ENCODE measurements at regions not wholly inside any gene's neighbourhood (a gene's known extent, or its start where the extent isn't known, plus 50 kb on each side); places are given as distances from the start of the nearest gene placed in this dataset.

- TF ChIP-seq POLR2A (IDR thresholded peaks at IDR 0.05), result no peak
- TF ChIP-seq, protein P1, sequence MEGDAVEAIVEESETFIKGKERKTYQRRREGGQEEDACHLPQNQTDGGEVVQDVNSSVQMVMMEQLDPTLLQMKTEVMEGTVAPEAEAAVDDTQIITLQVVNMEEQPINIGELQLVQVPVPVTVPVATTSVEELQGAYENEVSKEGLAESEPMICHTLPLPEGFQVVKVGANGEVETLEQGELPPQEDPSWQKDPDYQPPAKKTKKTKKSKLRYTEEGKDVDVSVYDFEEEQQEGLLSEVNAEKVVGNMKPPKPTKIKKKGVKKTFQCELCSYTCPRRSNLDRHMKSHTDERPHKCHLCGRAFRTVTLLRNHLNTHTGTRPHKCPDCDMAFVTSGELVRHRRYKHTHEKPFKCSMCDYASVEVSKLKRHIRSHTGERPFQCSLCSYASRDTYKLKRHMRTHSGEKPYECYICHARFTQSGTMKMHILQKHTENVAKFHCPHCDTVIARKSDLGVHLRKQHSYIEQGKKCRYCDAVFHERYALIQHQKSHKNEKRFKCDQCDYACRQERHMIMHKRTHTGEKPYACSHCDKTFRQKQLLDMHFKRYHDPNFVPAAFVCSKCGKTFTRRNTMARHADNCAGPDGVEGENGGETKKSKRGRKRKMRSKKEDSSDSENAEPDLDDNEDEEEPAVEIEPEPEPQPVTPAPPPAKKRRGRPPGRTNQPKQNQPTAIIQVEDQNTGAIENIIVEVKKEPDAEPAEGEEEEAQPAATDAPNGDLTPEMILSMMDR (IDR thresholded peaks at IDR 0.05), result no peak
- TF ChIP-seq EP300 (IDR thresholded peaks at IDR 0.05; ENCODE audit: low read depth), result no peak
Measured at GRCh38 chr15:72888211-72888610, 104.7 kb upstream of the ADPGK start.
